ENCODE measurements at regions not wholly inside any gene's neighbourhood (a gene's known extent, or its start where the extent isn't known, plus 50 kb on each side); places are given as distances from the start of the nearest gene placed in this dataset.

DNA sequence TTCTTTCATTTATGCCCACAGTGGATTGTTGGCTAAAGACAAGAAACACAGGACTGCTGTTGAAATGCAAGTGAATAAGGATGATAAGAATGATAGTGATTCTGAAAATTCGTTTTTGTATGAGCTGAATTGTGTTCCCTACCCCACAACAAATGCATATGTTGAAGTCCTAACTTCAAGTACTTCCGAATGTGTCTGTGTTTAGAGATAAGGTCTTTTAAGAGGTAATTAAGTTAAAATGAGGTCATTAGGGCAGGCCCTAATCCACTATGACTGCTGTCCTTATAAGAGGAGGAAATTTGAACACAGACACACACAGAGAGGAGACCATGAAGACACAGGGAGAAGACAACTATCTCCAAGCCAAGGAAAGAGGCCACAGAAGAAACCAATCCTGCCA is 126.6 kb upstream of the ACSL4 start:
- no peak overlapping the region for H3K4me3 ChIP-seq (ENCODE audit: control insufficient read depth, low read depth, low read length)
- TF ChIP-seq CTCF (conservative IDR thresholded peaks at IDR 0.05; ENCODE audit: control insufficient read depth, insufficient read depth, low read depth, low read length), result no peak
- DNase-seq (ENCODE audit: low read depth), result no peak

DNA sequence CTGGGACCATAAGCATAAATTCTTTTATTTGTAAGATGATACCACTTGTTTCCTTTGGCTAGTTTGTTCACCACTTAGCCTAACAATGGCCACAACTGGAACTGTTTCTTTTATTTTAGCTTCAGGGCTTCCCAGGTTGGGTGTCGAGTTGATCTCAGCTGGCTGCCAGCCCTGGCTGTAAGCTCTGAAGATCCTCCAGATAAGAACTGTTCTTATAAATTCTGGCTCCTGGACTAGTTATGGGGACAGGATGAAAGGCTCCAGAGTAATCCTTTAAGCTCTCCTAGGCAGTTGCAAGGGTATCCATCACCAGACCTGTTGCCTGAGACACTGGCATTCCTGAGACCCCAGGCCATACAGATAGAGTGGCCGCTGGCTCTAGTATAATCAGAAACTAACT is 129.4 kb upstream of the ACSL4 start:
- TF ChIP-seq CTCF (conservative IDR thresholded peaks at IDR 0.05; ENCODE audit: control insufficient read depth, insufficient read depth, low read depth, low read length), result no peak
- DNase-seq (ENCODE audit: low read depth), result no peak

GRCh38 chrX:109863811-109864210 is 130.8 kb upstream of the ACSL4 start:
- no peak overlapping the region for H3K4me3 ChIP-seq (ENCODE audit: control insufficient read depth, low read depth, low read length)
- peak; percentile 29 for DNase-seq (ENCODE audit: low read depth)
- no peak for TF ChIP-seq CTCF (conservative IDR thresholded peaks at IDR 0.05; ENCODE audit: control insufficient read depth, insufficient read depth, low read depth, low read length)

More for the DNA sequence above, 129.4 kb upstream of the ACSL4 start:
- H3K4me3 ChIP-seq (ENCODE audit: control insufficient read depth, low read depth, low read length), result no peak overlapping the region

DNA sequence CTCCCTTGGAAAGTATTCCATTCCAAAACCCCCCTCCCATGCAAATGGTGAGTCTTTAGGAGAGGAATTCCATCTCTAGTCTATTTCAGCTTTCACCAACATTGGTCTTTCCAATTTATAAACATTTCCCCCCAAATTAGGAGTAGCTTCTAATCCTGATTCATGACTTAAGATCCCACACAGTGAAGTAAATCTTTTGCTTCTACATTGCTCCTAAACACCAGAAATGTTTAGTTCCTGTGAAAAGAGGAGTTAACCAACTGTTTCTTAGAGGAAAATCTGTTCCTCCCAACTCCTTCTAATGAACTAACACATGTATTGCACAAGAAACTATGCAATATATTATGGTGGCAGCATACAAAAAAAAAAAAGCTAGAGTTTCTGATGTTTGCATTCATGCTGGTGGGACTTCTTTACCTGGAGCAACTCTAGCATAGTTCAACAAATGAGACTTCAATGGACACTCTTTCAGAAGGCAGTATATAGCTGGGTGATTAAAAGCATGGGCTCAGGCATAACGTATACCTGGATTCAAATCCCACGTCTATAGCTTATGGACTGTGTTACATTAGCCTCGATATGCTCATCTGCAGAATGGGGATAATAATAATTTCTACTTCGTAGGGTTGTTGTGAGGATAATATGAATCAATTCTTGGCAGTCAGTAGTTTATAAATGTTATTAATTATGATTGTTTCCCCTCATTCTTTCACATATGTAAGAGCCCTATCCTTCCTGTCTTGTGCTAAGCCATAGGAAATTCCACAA is 131.6 kb upstream of the TMEM164 start:
- no peak overlapping the region for H3K4me3 ChIP-seq (ENCODE audit: control insufficient read depth, low read depth, low read length)
- DNase-seq (ENCODE audit: low read depth), result peak; percentile 19
- no peak for TF ChIP-seq CTCF (conservative IDR thresholded peaks at IDR 0.05; ENCODE audit: control insufficient read depth, insufficient read depth, low read depth, low read length)

GRCh38 chrX:109872021-109872732 is 130.7 kb upstream of the TMEM164 start:
- H3K4me3 ChIP-seq (ENCODE audit: control insufficient read depth, low read depth, low read length), result no peak overlapping the region
- no peak for TF ChIP-seq CTCF (conservative IDR thresholded peaks at IDR 0.05; ENCODE audit: control insufficient read depth, insufficient read depth, low read depth, low read length)
- DNase-seq (ENCODE audit: low read depth), result peak; percentile 95

GRCh38 chrX:109873574-109873973 is 129.3 kb upstream of the TMEM164 start:
- DNase-seq (ENCODE audit: low read depth), result no peak
- no peak for TF ChIP-seq CTCF (conservative IDR thresholded peaks at IDR 0.05; ENCODE audit: control insufficient read depth, insufficient read depth, low read depth, low read length)
- no peak overlapping the region for H3K4me3 ChIP-seq (ENCODE audit: control insufficient read depth, low read depth, low read length)

All from fibroblast of mammary gland (primary cell).